ENCODE measurements at regions not wholly inside any gene's neighbourhood (a gene's known extent, or its start where the extent isn't known, plus 50 kb on each side); places are given as distances from the start of the nearest gene placed in this dataset.

- H3K4ac ChIP-seq (replicated peaks; ENCODE audit: insufficient read length, low read depth, low read length): no peak overlapping the region
- no peak overlapping the region for H2BK15ac ChIP-seq (ENCODE audit: low read length)
- no peak overlapping the region for H2AFZ ChIP-seq (ENCODE audit: low read length)
- no peak for FAIRE-seq
- no peak overlapping the region for H4K5ac ChIP-seq (ENCODE audit: insufficient read length, low read depth, low read length)
- no peak overlapping the region for H2AK5ac ChIP-seq (ENCODE audit: low read depth, low read length)
- no peak overlapping the region for H2BK12ac ChIP-seq (ENCODE audit: low read depth, low read length)
- DNase-seq (ENCODE audit: low read depth in 1 of 2, low spot score in 2 of 2): no peak
- no peak overlapping the region for H3K23ac ChIP-seq (ENCODE audit: insufficient read length)
- H4K20me1 ChIP-seq (replicated peaks in 1 of 2; ENCODE audit: control insufficient read depth in 1 of 2, insufficient read depth in 2 of 2, low read length in 2 of 2): no peaks in the 10 kb centered on the region
- WGBS, 2 experiments (ENCODE audit: extremely low coverage in 1 of 2, insufficient coverage in 1 of 2, insufficient read length in 1 of 2, insufficient replicate concordance in 2 of 2, low coverage in 1 of 2, low lambda C conversion rate in 2 of 2, missing lambda C conversion rate in 1 of 2): 95% methylated on average over 4 of the region's 4 CpGs; no CpG with 5 or more reads in 1 of the 2 experiments
- no peak overlapping the region for H4K91ac ChIP-seq (replicated peaks; ENCODE audit: insufficient read length, low read length)
- H3K23me2 ChIP-seq (ENCODE audit: low read depth, low read length): no peaks in the 10 kb centered on the region
- H3K56ac ChIP-seq (replicated peaks; ENCODE audit: insufficient read length, low read depth, low read length): no peak overlapping the region
- H3K27ac ChIP-seq (ENCODE audit: low read depth, low read length): no peak overlapping the region
- no peak overlapping the region for H2BK120ac ChIP-seq (replicated peaks; ENCODE audit: low read depth, low read length)
- no peak overlapping the region for H2BK20ac ChIP-seq (ENCODE audit: low read length)
- POLR2A ChIA-PET (ENCODE audit: partially characterized antibody): no interaction called here
- H3K18ac ChIP-seq (ENCODE audit: extremely low read depth, low read length): no peak overlapping the region
- H3K9me3 ChIP-seq (ENCODE audit: insufficient read depth in 2 of 2, low read depth in 1 of 2, low read length in 1 of 2): no peaks in the 10 kb centered on the region
- H3K14ac ChIP-seq (ENCODE audit: insufficient read length): no peak overlapping the region
- no peaks in the 10 kb centered on the region for H3K79me1 ChIP-seq (ENCODE audit: low read depth, low read length)
- CTCF ChIA-PET (ENCODE audit: partially characterized antibody): no interaction called here
- no peak overlapping the region for H3K4me3 ChIP-seq (ENCODE audit: extremely low read depth in 1 of 4, insufficient read depth in 2 of 4, low read depth in 3 of 4, low read length in 4 of 4)
- H3K9ac ChIP-seq (replicated peaks in 1 of 4; ENCODE audit: extremely low read depth in 1 of 4, low read depth in 3 of 4, low read length in 3 of 4): no peak overlapping the region
- no peaks in the 10 kb centered on the region for H3K4me1 ChIP-seq (replicated peaks in 1 of 4; ENCODE audit: control insufficient read depth in 3 of 4, insufficient read depth in 4 of 4, low read length in 3 of 4)
- no peak overlapping the region for H3K4me2 ChIP-seq (ENCODE audit: insufficient read depth in 1 of 2, low read depth in 2 of 2, low read length in 2 of 2)
- H3K36me3 ChIP-seq (ENCODE audit: control insufficient read depth in 2 of 4, insufficient read depth in 4 of 4, low read length in 3 of 4): no peaks in the 10 kb centered on the region
- no peak overlapping the region for H4K8ac ChIP-seq (ENCODE audit: extremely low read depth, insufficient read depth, low read length)
- no peaks in the 10 kb centered on the region for H3K79me2 ChIP-seq (ENCODE audit: control insufficient read depth in 1 of 2, insufficient read depth in 2 of 2, low read length in 2 of 2)
- H3K27me3 ChIP-seq (replicated peaks in 1 of 4; ENCODE audit: control insufficient read depth in 3 of 4, extremely low read depth in 1 of 4, insufficient read depth in 3 of 4, low read length in 3 of 4): no peaks in the 10 kb centered on the region
- no peak overlapping the region for H2BK5ac ChIP-seq (ENCODE audit: low read depth, low read length)
- TF ChIP-seq PHF8 (conservative IDR thresholded peaks at IDR 0.05; ENCODE audit: low read depth, low read length): no peak
- TF ChIP-seq BCL11A (IDR thresholded peaks at IDR 0.05; ENCODE audit: low read depth in 2 of 2, low read length in 2 of 2): no peak
- TF ChIP-seq TAF7 (optimal IDR thresholded peaks at IDR 0.05; ENCODE audit: borderline replicate concordance, low read depth, low read length): no peak
- no peak for TF ChIP-seq FOSL1 (IDR thresholded peaks at IDR 0.05; ENCODE audit: insufficient read depth, low read depth, low read length)
- no peak for TF ChIP-seq POU5F1 (IDR thresholded peaks at IDR 0.05; ENCODE audit: low read depth, low read length)
- TF ChIP-seq RNF2 (IDR thresholded peaks at IDR 0.05; ENCODE audit: borderline replicate concordance, low read depth, low read length, missing control alignments, poor library complexity, severe bottlenecking): no peak
- TF ChIP-seq CEBPB (IDR thresholded peaks at IDR 0.05; ENCODE audit: low read depth, low read length): no peak
- no peak for TF ChIP-seq SIN3A (conservative IDR thresholded peaks at IDR 0.05 in 1 of 2, IDR thresholded peaks at IDR 0.05 in 1 of 2; ENCODE audit: low read depth in 1 of 2, low read length in 2 of 2)
- TF ChIP-seq ZNF274 (IDR thresholded peaks at IDR 0.05; ENCODE audit: borderline replicate concordance, extremely low read depth, low read length): no peak
- TF ChIP-seq TCF12 (IDR thresholded peaks at IDR 0.05; ENCODE audit: low read depth, low read length): no peak
- no peak for TF ChIP-seq SRF (IDR thresholded peaks at IDR 0.05; ENCODE audit: low read depth, low read length)
- no peak for TF ChIP-seq KDM4A (IDR thresholded peaks at IDR 0.05; ENCODE audit: low read depth, low read length, severe bottlenecking)
- no peak for TF ChIP-seq NRF1 (IDR thresholded peaks at IDR 0.05; ENCODE audit: low read depth, low read length)
- TF ChIP-seq RBBP5 (IDR thresholded peaks at IDR 0.05; ENCODE audit: borderline replicate concordance, low read depth, low read length): no peak
- no peak for TF ChIP-seq EZH2 (IDR thresholded peaks at IDR 0.05; ENCODE audit: low read depth, low read length, severe bottlenecking)
Observed at GRCh38 chrY:7562541-7562940, 651.0 kb upstream of the AMELY start.

Data from H1 (cell line).